ENCODE measurements at regions not wholly inside any gene's neighbourhood (a gene's known extent, or its start where the extent isn't known, plus 50 kb on each side); places are given as distances from the start of the nearest gene placed in this dataset.

DNA sequence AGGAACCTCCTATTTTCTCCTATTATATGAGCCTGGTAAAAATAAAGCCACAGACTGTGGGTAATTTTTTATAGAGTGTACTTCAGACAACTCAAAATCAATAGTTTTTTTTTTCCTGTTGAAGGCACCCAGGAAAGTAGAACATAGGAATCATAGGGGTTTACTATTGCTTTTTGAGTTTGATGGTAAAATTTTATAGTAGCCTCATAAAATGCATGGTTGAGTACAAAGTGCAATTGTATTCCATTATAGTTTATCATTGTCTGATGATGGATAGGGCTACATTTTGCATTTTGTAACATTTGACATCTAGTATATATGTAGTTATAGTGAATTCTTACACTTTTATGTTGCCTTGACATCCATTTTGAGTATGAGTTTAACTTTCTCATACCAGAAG lies 455.0 kb downstream of the STIM2 start:
- no peaks in the 10 kb centered on the region for H3K36me3 Mint-ChIP-seq

DNA sequence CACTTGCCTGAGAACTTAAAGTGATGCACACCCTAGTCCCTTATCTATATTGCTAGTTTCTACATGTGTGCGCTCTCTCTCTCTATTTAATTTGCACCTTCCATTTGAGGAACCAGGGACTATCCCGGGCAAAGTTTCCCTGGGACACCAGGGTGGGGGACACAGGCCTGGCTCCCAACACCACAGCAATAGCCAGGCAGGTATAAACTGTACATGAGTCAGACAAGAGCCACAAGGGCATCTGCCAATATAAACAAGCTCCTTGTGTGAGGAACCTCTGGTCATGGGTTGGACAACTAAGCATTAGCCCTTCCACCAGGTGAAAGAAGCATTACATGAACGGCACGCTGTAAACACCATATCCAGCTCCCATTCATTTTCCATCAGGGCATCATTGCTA lies 455.5 kb downstream of the STIM2 start:
- Mint-ChIP-seq H3K27me3 (peaks cover 16% of the 10 kb centered on the region), H3K4me3 (no peak overlapping the region), H3K4me1 (peaks cover 7% of the 10 kb centered on the region), H3K36me3 (no peaks in the 10 kb centered on the region), H3K27ac (no peak overlapping the region), H3K9me3 (peaks cover 3% of the 10 kb centered on the region)
- no peak for ATAC-seq

More for the DNA sequence above, 455.0 kb downstream of the STIM2 start:
- no peak overlapping the region for H3K4me3 Mint-ChIP-seq
- H3K27ac Mint-ChIP-seq: no peak overlapping the region
- peaks cover 16% of the 10 kb centered on the region for H3K27me3 Mint-ChIP-seq
- H3K4me1 Mint-ChIP-seq: peaks cover 7% of the 10 kb centered on the region
- H3K9me3 Mint-ChIP-seq: peaks cover 3% of the 10 kb centered on the region
- no peak for ATAC-seq

DNA sequence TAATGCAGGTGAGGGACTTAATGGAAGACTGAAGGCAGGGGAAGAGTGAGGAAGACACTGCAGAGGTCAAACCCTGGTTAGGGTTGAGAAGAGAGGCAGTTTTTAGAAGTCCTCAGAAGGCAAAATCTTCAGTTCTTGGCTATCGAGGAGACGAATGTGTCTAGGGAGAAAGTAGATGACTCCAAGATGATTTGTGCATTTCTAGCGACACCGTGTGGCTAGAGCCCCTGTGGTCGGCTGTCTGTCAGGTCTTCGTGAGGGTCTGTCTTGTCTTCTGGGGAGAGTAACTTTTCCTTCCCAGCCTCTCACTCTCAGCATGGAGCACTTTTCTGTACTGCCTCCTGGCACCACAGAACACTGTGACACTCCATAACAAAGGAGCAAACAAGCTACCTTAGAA lies 458.1 kb downstream of the STIM2 start:
- Mint-ChIP-seq H3K9me3 (peaks cover 3% of the 10 kb centered on the region), H3K36me3 (no peaks in the 10 kb centered on the region), H3K4me1 (peaks cover 7% of the 10 kb centered on the region), H3K27ac (no peak overlapping the region), H3K4me3 (no peak overlapping the region), H3K27me3 (peaks cover 16% of the 10 kb centered on the region)
- ATAC-seq: no peak

DNA sequence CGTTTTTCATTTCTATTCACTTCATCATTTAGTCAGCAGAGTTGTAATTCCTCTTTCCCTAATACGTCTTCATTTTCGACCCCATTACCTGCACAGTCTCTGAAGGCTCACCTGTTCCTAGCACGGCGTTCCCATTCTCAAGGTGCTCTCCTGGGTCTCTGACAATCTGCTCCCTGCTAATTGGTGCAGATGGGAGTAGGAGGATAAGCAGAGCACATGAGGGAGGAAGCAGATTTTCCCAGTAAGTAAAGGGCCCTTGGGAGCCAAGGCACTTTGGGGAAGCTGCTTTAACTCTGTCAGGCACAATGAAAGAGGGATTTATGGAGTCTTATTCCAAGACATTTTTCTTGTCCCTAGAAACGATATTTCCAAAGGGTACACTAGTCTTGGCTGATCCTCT lies 466.4 kb downstream of the STIM2 start:
- no peaks in the 10 kb centered on the region for H3K36me3 Mint-ChIP-seq
- no peak overlapping the region for H3K4me3 Mint-ChIP-seq
- no peak overlapping the region for H3K27ac Mint-ChIP-seq
- no peak for ATAC-seq
- no peaks in the 10 kb centered on the region for H3K4me1 Mint-ChIP-seq
- H3K27me3 Mint-ChIP-seq: no peaks in the 10 kb centered on the region
- no peaks in the 10 kb centered on the region for H3K9me3 Mint-ChIP-seq

DNA sequence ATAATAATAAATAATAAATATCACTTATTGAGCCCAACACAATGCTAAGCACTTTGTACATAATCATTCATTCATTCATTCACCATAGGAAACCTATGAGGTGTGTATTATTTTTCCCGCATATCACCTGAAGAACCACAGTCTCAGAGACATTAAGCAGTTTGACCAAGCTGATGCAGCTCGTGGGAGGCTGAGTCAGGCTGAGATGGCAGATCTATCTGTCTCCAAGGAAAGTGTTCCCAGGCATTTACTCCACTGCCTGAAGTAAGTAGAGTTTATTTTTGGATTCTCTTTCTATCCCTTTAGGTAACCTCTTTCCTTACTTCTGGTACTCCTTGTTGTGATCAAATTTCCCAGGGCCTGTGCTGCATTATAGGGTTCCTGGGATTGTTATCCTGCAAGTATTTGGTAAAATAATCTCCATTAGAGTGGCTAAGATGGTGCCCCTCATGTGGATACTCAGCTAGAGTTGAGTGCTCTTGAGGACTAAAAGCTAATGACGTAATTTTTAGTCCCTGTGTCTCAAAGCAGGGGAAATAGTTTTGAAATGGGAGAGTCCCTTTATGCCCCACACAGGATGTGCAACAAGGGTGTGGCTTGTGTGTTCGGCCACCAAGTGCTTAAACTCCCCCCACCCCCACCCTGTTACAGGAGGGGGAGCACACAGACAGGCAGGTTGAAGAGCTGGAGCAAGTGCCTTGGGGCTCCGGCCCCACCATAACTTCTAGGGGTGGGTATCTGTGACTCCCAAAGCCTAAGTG lies 467.0 kb downstream of the STIM2 start:
- Mint-ChIP-seq H3K9me3 (no peaks in the 10 kb centered on the region), H3K36me3 (no peaks in the 10 kb centered on the region), H3K4me3 (no peak overlapping the region), H3K4me1 (no peaks in the 10 kb centered on the region), H3K27ac (no peak overlapping the region), H3K27me3 (no peaks in the 10 kb centered on the region)
- no peak for ATAC-seq

DNA sequence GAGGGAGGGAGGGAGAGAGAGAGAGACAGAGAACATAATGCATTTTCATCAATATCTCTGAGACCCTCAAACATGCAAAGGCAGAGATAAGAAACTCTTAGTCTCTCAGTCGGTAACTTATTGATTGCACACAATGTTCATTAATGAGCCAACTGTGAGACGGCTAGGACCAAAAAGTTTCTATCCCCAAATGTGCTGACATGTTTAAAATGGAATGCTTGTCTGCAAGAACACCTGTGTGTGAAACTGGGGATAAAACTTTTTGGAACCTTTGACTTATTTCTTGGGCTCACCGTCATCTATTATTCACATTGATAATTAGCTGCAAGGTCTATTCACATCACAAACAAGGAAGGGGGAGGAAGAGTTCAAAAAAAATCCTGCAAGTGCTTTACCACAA lies 477.9 kb downstream of the STIM2 start:
- H3K27me3 Mint-ChIP-seq: no peaks in the 10 kb centered on the region
- no peak overlapping the region for H3K4me3 Mint-ChIP-seq
- H3K36me3 Mint-ChIP-seq: no peaks in the 10 kb centered on the region
- no peak for ATAC-seq
- H3K27ac Mint-ChIP-seq: no peak overlapping the region
- H3K9me3 Mint-ChIP-seq: no peaks in the 10 kb centered on the region
- H3K4me1 Mint-ChIP-seq: no peaks in the 10 kb centered on the region

DNA sequence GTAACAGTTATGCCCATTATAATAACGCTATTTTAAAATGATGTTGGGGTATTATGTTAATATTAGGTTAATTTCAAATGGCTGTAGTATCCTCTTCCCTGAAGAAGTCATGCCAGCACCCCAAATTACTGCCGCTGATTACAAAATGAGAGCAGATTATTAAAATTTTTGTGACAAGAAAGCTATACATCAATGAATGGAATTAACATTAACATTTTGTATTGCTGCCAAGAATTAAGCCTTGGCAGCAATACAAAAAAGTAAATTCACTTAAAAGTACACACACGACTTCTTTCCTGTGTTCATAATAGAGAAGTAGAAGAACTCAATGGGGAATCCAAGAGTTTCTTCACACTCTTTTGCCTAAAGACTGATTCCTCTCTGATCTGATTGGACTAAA lies 482.8 kb downstream of the STIM2 start:
- Mint-ChIP-seq H3K27ac (no peak overlapping the region), H3K4me3 (no peak overlapping the region), H3K4me1 (no peaks in the 10 kb centered on the region), H3K27me3 (no peaks in the 10 kb centered on the region), H3K36me3 (no peaks in the 10 kb centered on the region), H3K9me3 (no peaks in the 10 kb centered on the region)
- ATAC-seq: no peak

DNA sequence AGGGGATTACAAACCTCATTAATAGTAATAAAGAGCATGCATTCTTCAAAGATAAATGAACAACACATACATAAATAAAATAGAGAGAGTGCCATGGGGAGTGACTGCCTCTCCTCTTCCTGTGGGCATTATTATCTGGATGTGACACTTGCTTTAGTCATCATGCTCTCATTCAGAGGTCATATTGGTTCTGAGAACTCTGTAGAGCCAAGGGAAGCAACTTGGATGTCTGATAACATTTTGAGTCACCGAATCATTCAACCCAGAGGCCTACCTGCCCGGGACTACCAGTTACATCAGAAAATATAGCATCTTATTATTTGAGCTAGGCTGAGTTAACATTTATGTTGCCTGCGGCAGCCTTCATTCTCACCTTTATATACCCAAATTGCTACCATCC lies 489.5 kb downstream of the STIM2 start:
- Mint-ChIP-seq H3K9me3 (no peaks in the 10 kb centered on the region), H3K4me1 (no peaks in the 10 kb centered on the region), H3K4me3 (no peak overlapping the region), H3K27ac (no peak overlapping the region), H3K36me3 (no peaks in the 10 kb centered on the region), H3K27me3 (no peaks in the 10 kb centered on the region)
- ATAC-seq: no peak

DNA sequence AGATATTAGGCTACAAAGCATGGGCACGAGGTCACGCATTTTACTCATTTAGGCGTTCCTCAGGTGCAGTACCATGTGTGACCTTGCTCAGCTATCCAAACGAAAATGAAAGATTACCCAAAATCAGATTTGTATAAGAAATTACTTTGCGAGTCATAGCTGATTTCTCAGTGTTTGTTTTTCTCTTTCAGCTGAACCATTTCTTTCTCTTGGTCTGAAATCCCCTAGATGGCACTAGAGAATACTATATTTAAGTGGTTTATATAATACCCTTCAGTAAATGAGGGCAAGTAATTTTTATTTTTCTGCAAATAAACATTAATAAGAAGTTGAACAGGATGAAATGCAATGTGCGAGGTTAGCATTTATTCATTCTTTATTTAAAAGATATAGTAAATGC lies 496.6 kb downstream of the STIM2 start:
- H3K36me3 Mint-ChIP-seq: no peaks in the 10 kb centered on the region
- H3K4me3 Mint-ChIP-seq: no peak overlapping the region
- no peak overlapping the region for H3K27ac Mint-ChIP-seq
- no peaks in the 10 kb centered on the region for H3K27me3 Mint-ChIP-seq
- no peaks in the 10 kb centered on the region for H3K9me3 Mint-ChIP-seq
- no peak for ATAC-seq
- H3K4me1 Mint-ChIP-seq: no peaks in the 10 kb centered on the region

DNA sequence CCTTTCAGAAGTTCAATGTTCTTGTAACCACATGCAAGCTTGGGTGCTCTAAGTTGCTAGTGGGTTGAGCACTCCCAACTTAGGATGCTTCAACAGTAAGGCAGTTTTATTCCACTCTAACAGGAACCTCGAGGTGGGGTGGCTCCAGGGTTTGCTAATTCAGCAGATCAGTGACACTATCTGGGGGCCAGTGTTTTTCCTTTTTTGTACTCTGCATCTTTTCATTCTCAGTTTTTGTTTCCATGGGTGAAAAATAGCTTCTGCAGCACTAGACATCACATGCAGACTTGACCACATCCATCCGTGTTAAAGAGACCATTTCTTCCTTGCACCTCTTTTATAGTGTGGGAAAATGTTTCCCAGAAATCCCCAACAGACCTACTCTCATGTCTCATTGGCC lies 497.6 kb downstream of the STIM2 start:
- H3K9me3 Mint-ChIP-seq: no peaks in the 10 kb centered on the region
- H3K4me1 Mint-ChIP-seq: no peaks in the 10 kb centered on the region
- no peaks in the 10 kb centered on the region for H3K27me3 Mint-ChIP-seq
- no peak overlapping the region for H3K27ac Mint-ChIP-seq
- no peak overlapping the region for H3K4me3 Mint-ChIP-seq
- no peaks in the 10 kb centered on the region for H3K36me3 Mint-ChIP-seq
- no peak for ATAC-seq

DNA sequence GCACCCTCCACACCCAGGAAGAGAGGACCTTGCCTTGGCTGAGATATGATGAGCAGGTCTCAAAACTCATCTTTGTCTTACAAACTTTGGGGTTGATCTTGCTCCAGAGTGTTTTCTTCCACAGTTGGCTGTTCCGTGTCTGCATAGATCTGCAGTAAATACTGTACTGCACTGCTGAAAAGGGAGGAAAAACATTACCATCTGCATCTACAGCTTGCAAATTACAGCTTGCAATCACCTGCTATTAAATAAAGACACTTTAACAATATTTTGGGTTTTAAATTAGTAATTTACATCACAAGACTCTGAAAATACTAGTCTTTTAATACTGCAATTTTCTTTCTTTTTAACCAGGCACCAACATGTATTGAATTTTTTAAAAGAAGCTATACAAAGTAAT lies 499.5 kb downstream of the STIM2 start:
- H3K4me1 Mint-ChIP-seq: no peaks in the 10 kb centered on the region
- H3K36me3 Mint-ChIP-seq: no peaks in the 10 kb centered on the region
- H3K27ac Mint-ChIP-seq: no peak overlapping the region
- H3K27me3 Mint-ChIP-seq: no peaks in the 10 kb centered on the region
- H3K9me3 Mint-ChIP-seq: no peaks in the 10 kb centered on the region
- no peak for ATAC-seq
- H3K4me3 Mint-ChIP-seq: no peak overlapping the region

DNA sequence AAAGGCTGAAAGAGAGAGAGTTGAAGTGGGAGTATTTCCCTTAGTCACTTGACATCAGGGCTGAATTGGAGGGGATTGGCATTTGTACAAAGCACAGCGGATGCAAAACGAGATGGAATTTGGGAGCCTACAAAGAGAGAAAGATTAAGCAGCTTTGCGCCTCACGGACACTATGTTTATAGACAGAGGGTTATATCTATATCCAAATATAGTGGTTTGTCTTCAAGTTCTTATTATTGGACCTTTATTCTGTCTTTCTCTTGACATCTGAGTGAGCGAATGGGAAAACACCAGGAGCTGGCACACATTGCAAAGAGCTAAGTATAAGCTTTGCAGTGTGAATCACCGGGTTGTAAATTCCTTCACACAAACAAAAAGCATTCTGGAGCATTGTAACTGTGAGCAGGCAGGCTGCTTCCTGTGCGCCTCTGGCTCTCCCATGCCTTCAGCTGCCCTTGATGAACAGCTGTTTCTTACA lies 500.2 kb downstream of the STIM2 start:
- no peaks in the 10 kb centered on the region for H3K4me1 Mint-ChIP-seq
- H3K27ac Mint-ChIP-seq: no peak overlapping the region
- no peak for ATAC-seq
- no peak overlapping the region for H3K4me3 Mint-ChIP-seq
- no peaks in the 10 kb centered on the region for H3K9me3 Mint-ChIP-seq
- H3K36me3 Mint-ChIP-seq: no peaks in the 10 kb centered on the region
- H3K27me3 Mint-ChIP-seq: no peaks in the 10 kb centered on the region

DNA sequence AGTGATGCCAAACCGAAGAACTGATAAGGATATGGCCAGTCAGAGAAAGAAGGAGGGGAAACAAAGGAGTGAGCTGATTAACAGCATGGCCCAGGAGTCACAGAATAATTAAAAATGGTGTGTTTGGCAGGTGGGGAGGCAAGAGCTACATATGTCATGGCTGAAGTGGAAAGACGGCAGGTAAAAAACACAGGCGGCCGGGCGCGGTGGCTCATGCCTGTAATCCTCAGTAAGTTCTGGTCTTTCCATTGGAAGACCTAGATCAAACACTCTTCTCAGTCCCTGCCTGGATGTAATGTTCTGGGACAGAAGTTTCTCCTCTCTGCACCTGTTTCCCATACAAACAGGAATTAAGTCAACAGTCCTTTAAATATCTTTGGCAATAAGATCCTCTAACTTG lies 503.9 kb downstream of the STIM2 start:
- Mint-ChIP-seq H3K4me3 (no peak overlapping the region), H3K9me3 (no peaks in the 10 kb centered on the region), H3K27me3 (no peaks in the 10 kb centered on the region), H3K27ac (no peak overlapping the region), H3K36me3 (no peaks in the 10 kb centered on the region), H3K4me1 (no peaks in the 10 kb centered on the region)
- ATAC-seq: no peak

DNA sequence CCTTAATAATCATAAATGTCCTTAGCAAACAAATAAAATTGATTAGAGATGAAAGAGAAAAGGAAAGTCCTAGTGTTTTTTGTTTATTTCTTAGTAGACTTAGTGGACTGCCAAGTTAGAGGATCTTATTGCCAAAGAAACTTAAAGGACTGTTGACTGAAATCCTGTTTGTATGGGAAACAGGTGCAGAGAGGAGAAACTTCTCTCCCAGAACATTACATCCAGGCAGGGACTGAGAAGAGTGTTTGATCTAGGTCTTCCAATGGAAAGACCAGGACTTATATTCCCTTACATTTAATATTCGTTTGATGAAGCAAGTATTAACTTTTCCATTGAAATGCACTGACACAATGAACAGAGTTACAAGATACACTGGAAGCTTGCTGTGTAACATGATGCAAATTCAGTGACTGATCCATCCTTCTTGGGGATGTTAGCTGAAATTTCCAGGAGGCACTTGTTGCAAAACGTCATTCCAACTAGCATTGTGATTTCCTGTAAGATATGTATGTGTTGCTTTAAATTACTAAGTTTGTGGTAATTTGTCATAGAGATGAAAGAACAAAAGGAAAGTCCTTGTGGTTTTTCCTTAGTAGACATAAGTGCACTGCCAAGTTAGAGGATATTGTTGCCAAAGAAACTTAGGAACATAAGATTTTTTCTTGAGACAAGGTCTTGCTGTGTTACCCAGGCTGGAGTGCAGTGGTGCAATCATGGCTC lies 505.6 kb downstream of the STIM2 start:
- Mint-ChIP-seq H3K4me1 (no peaks in the 10 kb centered on the region), H3K9me3 (no peaks in the 10 kb centered on the region), H3K4me3 (no peak overlapping the region), H3K27ac (no peak overlapping the region), H3K36me3 (no peaks in the 10 kb centered on the region), H3K27me3 (no peaks in the 10 kb centered on the region)
- no peak for ATAC-seq

DNA sequence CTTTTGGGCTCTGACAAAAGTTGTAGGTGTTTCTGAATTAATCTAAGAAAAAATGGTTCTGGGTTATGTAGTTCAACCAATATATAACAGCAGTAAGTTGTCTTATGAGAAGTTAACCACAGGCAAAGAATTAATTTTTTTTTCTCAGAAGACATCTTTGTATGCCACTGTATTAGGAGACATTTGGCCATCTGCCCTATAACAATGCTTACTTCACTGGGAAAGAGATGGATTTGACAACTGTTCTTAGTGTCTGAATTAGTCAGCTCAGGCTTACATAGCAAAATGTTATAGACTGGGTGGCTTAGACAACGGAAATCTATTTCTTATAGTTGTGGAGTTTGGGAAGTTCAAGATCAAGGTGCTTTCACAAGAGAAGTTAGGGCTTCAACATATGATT lies 508.1 kb downstream of the STIM2 start:
- Mint-ChIP-seq H3K4me3 (no peak overlapping the region), H3K9me3 (peaks cover 5% of the 10 kb centered on the region), H3K27ac (no peak overlapping the region), H3K36me3 (no peaks in the 10 kb centered on the region), H3K27me3 (no peaks in the 10 kb centered on the region), H3K4me1 (no peaks in the 10 kb centered on the region)
- ATAC-seq: no peak

DNA sequence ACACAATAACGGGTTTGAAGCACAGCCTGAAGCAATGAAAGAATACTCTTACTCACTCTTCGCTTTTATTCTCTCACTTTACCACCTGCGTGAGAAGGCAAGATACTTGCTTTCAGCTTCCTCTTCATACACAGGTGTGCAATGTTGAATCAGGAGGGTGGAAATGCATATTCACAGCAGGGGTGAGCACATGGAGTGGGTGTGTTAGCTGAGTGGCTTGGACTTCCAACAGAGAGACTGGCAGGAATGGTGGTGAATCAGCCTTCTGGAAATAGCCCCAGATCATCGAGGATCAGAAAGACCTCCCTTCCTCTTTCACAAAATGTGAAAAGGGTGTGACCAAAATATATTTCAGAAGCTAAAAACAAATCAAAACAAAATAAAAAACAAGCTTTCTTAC lies 521.2 kb downstream of the STIM2 start:
- Mint-ChIP-seq H3K27ac (no peak overlapping the region), H3K9me3 (no peaks in the 10 kb centered on the region), H3K4me1 (no peaks in the 10 kb centered on the region), H3K27me3 (no peaks in the 10 kb centered on the region), H3K4me3 (no peak overlapping the region), H3K36me3 (no peaks in the 10 kb centered on the region)
- no peak for ATAC-seq

All from stimulated activated memory B cell treated with anti-CD40 and anti-IgM and Interleukin-4, amounts not matched to agents 10 μg/mL and 1 μg/mL and 100 μg/mL, for 72 hours (primary cell).